ENCODE measurements at regions not wholly inside any gene's neighbourhood (a gene's known extent, or its start where the extent isn't known, plus 50 kb on each side); places are given as distances from the start of the nearest gene placed in this dataset.

DNA sequence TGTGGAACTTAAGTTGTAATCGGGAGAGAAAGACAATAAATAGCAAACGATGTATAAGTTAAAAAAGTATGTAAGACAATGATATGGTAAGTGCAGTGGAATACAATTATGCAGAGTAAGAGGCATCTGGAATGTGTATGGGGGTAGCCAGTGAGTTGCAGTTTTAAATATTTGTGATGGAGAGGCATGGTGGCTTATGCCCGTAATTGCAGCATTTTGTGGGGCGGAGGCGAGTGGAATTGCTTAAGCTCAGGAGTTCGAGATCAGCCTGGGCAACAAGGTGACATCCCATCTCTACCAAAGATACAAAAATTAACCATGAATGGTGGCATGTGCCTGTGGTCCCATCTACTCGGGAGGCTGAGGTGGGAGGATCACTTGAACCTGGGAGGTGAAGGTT is 52.5 kb upstream of the WDFY3 start:
- Histone ChIP-seq H3K27me3 (no peaks in the 10 kb centered on the region), H3K27ac (replicated peaks in 1 of 4) (no peak overlapping the region), H3K9me3 (peaks cover 0 to 9% (median 0%) of the 10 kb centered on the region in 4 donors), H3K4me3 (no peak overlapping the region), H3K4me1 (no peaks in the 10 kb centered on the region), H3K36me3 (no peaks in the 10 kb centered on the region)
- intact Hi-C loops (cut with DNase I): no loop called here
- TF ChIP-seq POLR2A (IDR thresholded peaks at IDR 0.05; ENCODE audit: low read depth): no peak
- no peak for TF ChIP-seq POLR2AphosphoS5 (IDR thresholded peaks at IDR 0.05)
- TF ChIP-seq, protein P1, sequence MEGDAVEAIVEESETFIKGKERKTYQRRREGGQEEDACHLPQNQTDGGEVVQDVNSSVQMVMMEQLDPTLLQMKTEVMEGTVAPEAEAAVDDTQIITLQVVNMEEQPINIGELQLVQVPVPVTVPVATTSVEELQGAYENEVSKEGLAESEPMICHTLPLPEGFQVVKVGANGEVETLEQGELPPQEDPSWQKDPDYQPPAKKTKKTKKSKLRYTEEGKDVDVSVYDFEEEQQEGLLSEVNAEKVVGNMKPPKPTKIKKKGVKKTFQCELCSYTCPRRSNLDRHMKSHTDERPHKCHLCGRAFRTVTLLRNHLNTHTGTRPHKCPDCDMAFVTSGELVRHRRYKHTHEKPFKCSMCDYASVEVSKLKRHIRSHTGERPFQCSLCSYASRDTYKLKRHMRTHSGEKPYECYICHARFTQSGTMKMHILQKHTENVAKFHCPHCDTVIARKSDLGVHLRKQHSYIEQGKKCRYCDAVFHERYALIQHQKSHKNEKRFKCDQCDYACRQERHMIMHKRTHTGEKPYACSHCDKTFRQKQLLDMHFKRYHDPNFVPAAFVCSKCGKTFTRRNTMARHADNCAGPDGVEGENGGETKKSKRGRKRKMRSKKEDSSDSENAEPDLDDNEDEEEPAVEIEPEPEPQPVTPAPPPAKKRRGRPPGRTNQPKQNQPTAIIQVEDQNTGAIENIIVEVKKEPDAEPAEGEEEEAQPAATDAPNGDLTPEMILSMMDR (IDR thresholded peaks at IDR 0.05): no peak
- TF ChIP-seq EP300 (IDR thresholded peaks at IDR 0.05): no peak
- 92% methylated on average over 7 of the region's 7 CpGs for WGBS
- no peak for DNase-seq (ENCODE audit: extremely low spot score)

DNA sequence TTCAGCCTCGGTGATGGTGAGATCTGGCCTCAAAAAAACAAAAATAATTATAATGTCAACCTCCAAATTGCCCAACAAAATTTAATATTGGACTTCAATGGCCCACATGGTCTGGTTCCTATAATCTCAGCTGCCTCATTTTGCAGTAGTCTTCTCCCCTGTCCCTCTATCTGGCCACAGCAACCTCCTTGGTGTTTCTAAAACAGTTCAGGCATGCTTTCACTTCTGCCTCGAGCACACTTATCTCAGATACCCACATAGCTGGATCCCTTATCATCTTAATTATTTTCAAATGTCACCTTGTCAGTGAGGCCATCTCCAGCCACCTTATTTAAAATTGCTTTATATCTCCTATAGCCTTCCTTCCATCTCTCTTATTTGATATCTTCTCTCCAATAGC is 52.9 kb upstream of the WDFY3 start:
- Histone ChIP-seq H3K4me1 (no peaks in the 10 kb centered on the region), H3K27ac (replicated peaks in 1 of 4) (no peak overlapping the region), H3K9me3 (peaks cover 0 to 5% (median 0%) of the 10 kb centered on the region in 4 donors), H3K36me3 (no peaks in the 10 kb centered on the region), H3K27me3 (no peaks in the 10 kb centered on the region), H3K4me3 (no peak overlapping the region)
- TF ChIP-seq POLR2A (IDR thresholded peaks at IDR 0.05; ENCODE audit: low read depth) (no peak), EP300 (IDR thresholded peaks at IDR 0.05) (no peak), POLR2AphosphoS5 (IDR thresholded peaks at IDR 0.05) (no peak)
- TF ChIP-seq, protein P1 (IDR thresholded peaks at IDR 0.05): no peak
- intact Hi-C loops (cut with DNase I): no loop called here
- 75% methylated on average over 2 of the region's 2 CpGs for WGBS
- DNase-seq (ENCODE audit: extremely low spot score): no peak

DNA sequence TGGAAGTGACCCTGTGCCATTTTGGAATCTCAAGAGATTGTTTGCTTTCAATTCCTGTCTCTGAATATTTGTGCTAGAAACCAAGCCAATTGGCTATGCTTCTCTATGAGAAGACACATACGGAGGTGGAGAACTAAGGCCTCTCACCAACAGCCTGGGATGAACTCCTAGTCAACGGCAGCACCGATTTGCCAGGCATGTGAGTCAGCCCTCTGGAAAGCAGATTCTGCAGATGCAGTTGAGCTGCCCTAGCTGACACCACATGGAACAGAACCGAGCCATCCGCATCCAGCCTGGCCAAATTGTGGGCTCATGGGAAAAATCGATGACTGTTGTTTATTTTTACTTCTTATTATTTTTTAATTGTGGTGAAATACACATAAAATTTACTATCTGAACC is 58.2 kb upstream of the WDFY3 start:
- DNase-seq (ENCODE audit: extremely low spot score): no peak
- Histone ChIP-seq H3K36me3 (no peaks in the 10 kb centered on the region), H3K9me3 (peaks cover 0 to 4% (median 0%) of the 10 kb centered on the region in 4 donors), H3K27ac (replicated peaks in 1 of 4) (no peak overlapping the region), H3K4me1 (no peaks in the 10 kb centered on the region), H3K27me3 (no peaks in the 10 kb centered on the region), H3K4me3 (no peak overlapping the region)
- 74% methylated on average over 6 of the region's 6 CpGs for WGBS
- intact Hi-C loops (cut with DNase I): no loop called here
- TF ChIP-seq POLR2AphosphoS5 (IDR thresholded peaks at IDR 0.05): no peak
- no peak for TF ChIP-seq POLR2A (IDR thresholded peaks at IDR 0.05; ENCODE audit: low read depth)
- no peak for TF ChIP-seq EP300 (IDR thresholded peaks at IDR 0.05)
- TF ChIP-seq, protein P1 (IDR thresholded peaks at IDR 0.05): no peak

DNA sequence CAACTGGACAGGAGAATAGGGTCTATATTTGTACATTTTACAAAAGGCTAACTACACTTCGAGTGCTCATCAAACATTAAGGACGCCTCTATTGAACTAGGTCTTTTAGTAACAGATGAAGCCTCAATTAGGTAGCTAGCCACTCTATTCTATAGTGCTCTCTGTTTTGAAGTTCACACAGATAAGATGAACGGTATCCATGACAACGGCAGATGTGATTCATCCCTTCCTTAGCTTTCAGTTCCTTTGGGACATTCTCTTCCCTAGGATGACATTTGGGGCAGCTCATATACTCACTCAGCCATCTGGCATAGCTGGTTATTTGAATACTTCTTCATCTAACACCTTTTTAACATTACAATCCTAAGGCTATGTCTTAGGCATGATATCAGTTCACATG is 62.4 kb upstream of the WDFY3 start:
- no peak for TF ChIP-seq POLR2A (IDR thresholded peaks at IDR 0.05; ENCODE audit: low read depth)
- Histone ChIP-seq H3K4me1 (no peaks in the 10 kb centered on the region), H3K9me3 (peaks cover 0 to 11% (median 5%) of the 10 kb centered on the region in 4 donors), H3K27me3 (no peaks in the 10 kb centered on the region), H3K4me3 (no peak overlapping the region), H3K27ac (replicated peaks in 1 of 4) (no peak overlapping the region), H3K36me3 (no peaks in the 10 kb centered on the region)
- intact Hi-C loops (cut with DNase I): no loop called here
- 68% methylated on average over 4 of the region's 4 CpGs for WGBS
- DNase-seq (ENCODE audit: extremely low spot score): no peak

DNA sequence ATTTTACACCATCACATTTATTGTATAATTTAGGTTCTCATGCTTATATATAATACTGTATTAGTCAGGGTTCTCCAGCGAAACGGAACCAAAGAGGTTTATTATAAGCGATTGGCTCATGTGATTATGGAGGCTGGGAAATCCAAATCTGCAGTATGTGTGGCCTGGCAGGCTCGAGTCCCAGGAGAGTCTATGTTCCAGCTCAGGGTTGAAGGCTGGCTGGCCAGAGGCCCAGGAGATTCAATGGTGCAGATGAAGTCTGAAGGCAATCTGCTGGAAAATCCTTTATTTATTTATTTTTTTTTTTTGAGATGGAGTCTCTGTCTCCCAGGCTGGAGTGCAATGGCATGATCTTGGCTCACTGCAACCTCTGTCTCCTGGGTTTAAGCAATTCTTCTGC is 63.0 kb upstream of the WDFY3 start:
- Histone ChIP-seq H3K27me3 (no peaks in the 10 kb centered on the region), H3K9me3 (peaks cover 0 to 16% (median 8%) of the 10 kb centered on the region in 4 donors), H3K4me3 (no peak overlapping the region), H3K4me1 (no peaks in the 10 kb centered on the region), H3K27ac (replicated peaks in 1 of 4) (no peak overlapping the region), H3K36me3 (no peaks in the 10 kb centered on the region)
- no peak for DNase-seq (ENCODE audit: extremely low spot score)
- 86% methylated on average over 4 of the region's 4 CpGs for WGBS
- intact Hi-C loops (cut with DNase I): no loop called here
- TF ChIP-seq POLR2AphosphoS5 (IDR thresholded peaks at IDR 0.05) (no peak), EP300 (IDR thresholded peaks at IDR 0.05) (no peak), POLR2A (IDR thresholded peaks at IDR 0.05; ENCODE audit: low read depth) (no peak)
- TF ChIP-seq, protein P1 (IDR thresholded peaks at IDR 0.05): no peak

Measured in esophagus muscularis mucosa (tissue), 4 donors.